Coronary artery (tissue), 2 donors: ENCODE measurements at regions not wholly inside any gene's neighbourhood (a gene's known extent, or its start where the extent isn't known, plus 50 kb on each side); places are given as distances from the start of the nearest gene placed in this dataset.

Source experiments
- DNase-seq: peaks from one replicate; pipeline ENCODE4 v3.0.0-alpha.2; 2017; ENCODE audit warnings: low spot score
- H3K27ac ChIP-seq, 2 donors: fragments of 200-600 bp; sonication (generic); one replicate each; pipeline ENCODE4 v1.5.1; 2016 to 2019
- H3K4me3 ChIP-seq: fragments of 200-600 bp; sonication (generic); 2 replicates; pipeline ENCODE4 v1.5.1; 2016; ENCODE audit warnings: mild to moderate bottlenecking, moderate library complexity
- CTCF ChIP-seq: fragments of 200-600 bp; sonication (generic); IDR thresholded peaks from one replicate; pipeline ENCODE4 v1.5.1; 2019; ENCODE audit warnings: antibody characterized with exemption

- no peak for DNase-seq
- H3K27ac ChIP-seq = peak overlapping the region in 1 of 2 donors; percentile 46
- H3K4me3 ChIP-seq = no peak overlapping the region
- no peak for TF ChIP-seq CTCF
These were observed 71.9 kb upstream of the RANBP3L start for GRCh38 chr5:36373527-36374086.

- DNase-seq = no peak
- Histone ChIP-seq H3K4me3 (no peak overlapping the region), H3K27ac (peak overlapping the region in 1 of 2 donors; percentile 46)
- TF ChIP-seq CTCF = no peak
These were observed 72.7 kb upstream of the RANBP3L start for GRCh38 chr5:36374266-36374862.

DNA sequence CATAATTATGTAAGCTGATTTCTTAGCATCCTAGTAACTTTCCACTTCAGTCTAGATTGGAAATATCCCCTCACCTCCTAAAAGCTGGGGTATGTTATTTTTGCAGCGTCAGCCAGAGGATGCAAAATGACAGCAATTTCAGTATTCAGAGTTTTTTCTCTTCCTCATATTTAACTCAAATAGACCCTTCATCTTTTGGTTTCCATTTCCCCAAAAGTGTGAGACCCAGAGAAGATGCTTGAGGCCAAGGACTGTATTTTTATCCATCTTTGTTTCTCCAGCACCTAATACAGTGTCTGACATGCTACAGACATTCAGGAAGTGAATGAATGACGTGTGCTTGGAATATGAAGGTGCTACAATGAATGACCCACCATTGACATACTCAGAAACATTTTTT, 75.5 kb upstream of the RANBP3L start:
- DNase-seq = no peak
- no peak for TF ChIP-seq CTCF
- Histone ChIP-seq H3K4me3 (no peak overlapping the region), H3K27ac (no peak overlapping the region)

- TF ChIP-seq CTCF = no peak
- no peak overlapping the region for H3K4me3 ChIP-seq
- no peak for DNase-seq
These were observed 76.8 kb upstream of the RANBP3L start for GRCh38 chr5:36378551-36378950.

DNA sequence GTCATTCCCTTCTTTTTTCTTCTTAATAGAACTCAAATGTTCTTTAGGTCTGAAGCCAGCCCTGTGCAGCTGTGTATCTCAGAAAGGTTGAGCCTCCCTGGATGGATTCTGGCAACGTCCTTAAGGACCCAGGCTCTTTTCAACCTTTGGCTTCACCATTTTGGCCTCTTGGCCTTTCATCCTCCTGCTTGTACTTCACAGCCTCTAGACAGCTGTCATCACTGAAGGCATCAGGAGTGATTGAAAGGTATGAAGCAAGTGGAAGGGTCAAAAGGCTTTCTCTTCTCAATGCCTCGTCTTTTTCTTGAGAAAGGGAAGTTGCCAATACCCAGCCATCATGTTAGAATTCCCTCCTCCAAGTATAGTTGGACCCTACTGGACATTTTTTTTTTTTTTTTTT, 81.2 kb upstream of the RANBP3L start:
- Histone ChIP-seq H3K27ac (no peak overlapping the region), H3K4me3 (no peak overlapping the region)
- no peak for TF ChIP-seq CTCF
- DNase-seq = no peak

More at GRCh38 chr5:36378551-36378950, 76.8 kb upstream of the RANBP3L start:
- no peak overlapping the region for H3K27ac ChIP-seq

- TF ChIP-seq CTCF = no peak
- DNase-seq = no peak
- H3K27ac ChIP-seq = no peak overlapping the region
- no peak overlapping the region for H3K4me3 ChIP-seq
These were observed 82.2 kb upstream of the RANBP3L start for GRCh38 chr5:36383942-36384341.

DNA sequence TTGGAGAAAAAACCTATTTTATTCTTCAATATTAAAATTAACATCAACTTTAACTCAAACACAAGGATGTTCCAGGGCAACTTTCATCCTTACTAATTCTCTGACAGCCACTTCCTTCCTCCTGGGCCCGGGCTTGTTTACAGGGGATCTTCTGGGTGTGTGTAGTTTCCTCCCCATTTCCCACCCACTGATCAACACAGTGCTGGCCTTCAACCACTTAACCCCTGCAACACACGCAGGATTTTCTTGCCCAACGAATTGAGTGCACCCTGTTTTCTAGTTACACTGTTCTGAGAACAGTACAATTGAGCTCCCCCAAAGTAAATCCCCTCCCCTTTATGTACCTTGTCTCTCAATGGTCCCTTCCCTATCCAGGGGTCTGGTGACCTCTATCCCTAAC, 83.1 kb upstream of the RANBP3L start:
- no peak for TF ChIP-seq CTCF
- no peak overlapping the region for H3K27ac ChIP-seq

More for the DNA sequence above, 83.1 kb upstream of the RANBP3L start:
- H3K4me3 ChIP-seq = no peak overlapping the region
- no peak for DNase-seq
